Epithelial cell of esophagus (primary cell): ENCODE measurements at regions not wholly inside any gene's neighbourhood (a gene's known extent, or its start where the extent isn't known, plus 50 kb on each side); places are given as distances from the start of the nearest gene placed in this dataset.
"Not testable (repeated sequence)": the region's sequence is repeated elsewhere in the genome, so short reads cannot be mapped to it uniquely, and the experiment has no call there.

Experiments used
- DNase-seq: peaks from one replicate; pipeline ENCODE4 v3.0.0; 2010; ENCODE audit warnings: low read depth
- H3K4me3 ChIP-seq: 2 replicates; pipeline ENCODE4 v1.5.1; 2011; ENCODE audit warnings: mild to moderate bottlenecking, low read length, control low read depth
- CTCF ChIP-seq: IDR thresholded peaks from 2 replicates; pipeline ENCODE4 v1.5.1; 2011; ENCODE audit warnings: low read depth, mild to moderate bottlenecking, low read length, control low read depth, inconsistent platforms; ENCODE audit not compliant: insufficient read depth; ENCODE audit errors: missing control alignments

GRCh38 chr5:85656050-85656449, 961.7 kb upstream of the COX7C start:
- no peak for DNase-seq
- H3K4me3 ChIP-seq: no peak overlapping the region
- TF ChIP-seq CTCF: no peak

- DNase-seq, H3K4me3 ChIP-seq: not testable (repeated sequence)
Observed at GRCh38 chr5:85657328-85657727, 960.4 kb upstream of the COX7C start.

- DNase-seq: not testable (repeated sequence)
Observed at GRCh38 chr5:85662969-85663707, 954.6 kb upstream of the COX7C start.

GRCh38 chr5:85663708-85664031, 954.1 kb upstream of the COX7C start:
- no peak for TF ChIP-seq CTCF
- DNase-seq: no peak
- no peak overlapping the region for H3K4me3 ChIP-seq

More at GRCh38 chr5:85662969-85663707, 954.6 kb upstream of the COX7C start:
- not testable (repeated sequence) for H3K4me3 ChIP-seq

GRCh38 chr5:85670417-85670816, 947.3 kb upstream of the COX7C start:
- H3K4me3 ChIP-seq: no peak overlapping the region
- no peak for DNase-seq
- TF ChIP-seq CTCF: no peak

- DNase-seq: no peak
- H3K4me3 ChIP-seq: no peak overlapping the region
- no peak for TF ChIP-seq CTCF
Observed at GRCh38 chr5:85671223-85671970, 946.3 kb upstream of the COX7C start.

GRCh38 chr5:85681871-85682270, 935.9 kb upstream of the COX7C start:
- no peak overlapping the region for H3K4me3 ChIP-seq
- TF ChIP-seq CTCF: no peak
- no peak for DNase-seq

- no peak for DNase-seq
- H3K4me3 ChIP-seq: no peak overlapping the region
- no peak for TF ChIP-seq CTCF
Observed at GRCh38 chr5:85684351-85684750, 933.4 kb upstream of the COX7C start.
